Activated naive CD4-positive, alpha-beta T cell treated with anti-CD3 and anti-CD28 coated beads, Interleukin-2, amount 50 U/mL, for 72 hours (primary cell): ENCODE measurements at regions not wholly inside any gene's neighbourhood (a gene's known extent, or its start where the extent isn't known, plus 50 kb on each side); places are given as distances from the start of the nearest gene placed in this dataset.
"Not testable (repeated sequence)": the region's sequence is repeated elsewhere in the genome, so short reads cannot be mapped to it uniquely, and the experiment has no call there.

Experiments
- ATAC-seq, 2 donors: fragments of 150-1000 bp; cut with Tn5 transposase; 2 replicates each; pipeline ENCODE4 v1.10.0; 2021; ENCODE audit warnings: mild to moderate bottlenecking in 2 of 2, moderate library complexity in 2 of 2
- DNase-seq, 2 donors: peaks; one replicate each; pipeline ENCODE4 v3.0.0; 2021 to 2022; ENCODE audit warnings: low spot score in 2 of 2
- H3K27ac Mint-ChIP-seq, 2 donors: one replicate each; pipeline ENCODE4 v1.8.0; 2022; ENCODE audit warnings: mild to moderate bottlenecking in 2 of 2, mixed read lengths in 2 of 2
- H3K36me3 Mint-ChIP-seq, 2 donors: one replicate each; pipeline ENCODE4 v1.8.0; 2022; ENCODE audit warnings: mixed read lengths in 2 of 2
- H3K9me3 Mint-ChIP-seq, 2 donors: one replicate each; pipeline ENCODE4 v1.8.0; 2022; ENCODE audit warnings: mixed read lengths in 2 of 2

DNA sequence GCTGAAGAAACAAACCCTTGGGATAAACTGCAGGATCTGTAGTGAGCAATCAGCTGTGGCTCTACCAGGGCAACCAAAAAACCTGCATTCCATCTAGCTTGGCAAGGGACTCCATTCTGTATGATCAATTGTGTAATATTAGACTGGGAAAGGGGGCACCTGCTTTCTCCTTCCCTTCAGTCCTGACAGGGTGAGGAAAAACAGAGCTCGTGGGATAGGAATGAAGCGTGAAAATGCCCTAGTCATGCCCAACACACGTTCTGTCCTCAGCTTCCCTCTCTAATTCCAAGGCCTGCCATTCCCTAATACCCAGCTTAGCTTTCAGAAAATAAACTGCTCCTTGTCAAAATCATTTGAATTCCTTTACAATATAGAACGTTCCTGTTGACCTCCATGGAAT is 442.3 kb downstream of the PLPP3 start:
- no peaks in the 10 kb centered on the region for H3K9me3 Mint-ChIP-seq

GRCh38 chr1:56135864-56136147 is 443.6 kb downstream of the PLPP3 start:
- Mint-ChIP-seq H3K27ac (no peak overlapping the region), H3K36me3 (no peaks in the 10 kb centered on the region), H3K9me3 (no peaks in the 10 kb centered on the region)
- DNase-seq, result no peak
- ATAC-seq, result no peak

More for the DNA sequence above, 442.3 kb downstream of the PLPP3 start:
- no peak for ATAC-seq
- H3K27ac Mint-ChIP-seq, result no peak overlapping the region
- H3K36me3 Mint-ChIP-seq, result no peaks in the 10 kb centered on the region
- no peak for DNase-seq

DNA sequence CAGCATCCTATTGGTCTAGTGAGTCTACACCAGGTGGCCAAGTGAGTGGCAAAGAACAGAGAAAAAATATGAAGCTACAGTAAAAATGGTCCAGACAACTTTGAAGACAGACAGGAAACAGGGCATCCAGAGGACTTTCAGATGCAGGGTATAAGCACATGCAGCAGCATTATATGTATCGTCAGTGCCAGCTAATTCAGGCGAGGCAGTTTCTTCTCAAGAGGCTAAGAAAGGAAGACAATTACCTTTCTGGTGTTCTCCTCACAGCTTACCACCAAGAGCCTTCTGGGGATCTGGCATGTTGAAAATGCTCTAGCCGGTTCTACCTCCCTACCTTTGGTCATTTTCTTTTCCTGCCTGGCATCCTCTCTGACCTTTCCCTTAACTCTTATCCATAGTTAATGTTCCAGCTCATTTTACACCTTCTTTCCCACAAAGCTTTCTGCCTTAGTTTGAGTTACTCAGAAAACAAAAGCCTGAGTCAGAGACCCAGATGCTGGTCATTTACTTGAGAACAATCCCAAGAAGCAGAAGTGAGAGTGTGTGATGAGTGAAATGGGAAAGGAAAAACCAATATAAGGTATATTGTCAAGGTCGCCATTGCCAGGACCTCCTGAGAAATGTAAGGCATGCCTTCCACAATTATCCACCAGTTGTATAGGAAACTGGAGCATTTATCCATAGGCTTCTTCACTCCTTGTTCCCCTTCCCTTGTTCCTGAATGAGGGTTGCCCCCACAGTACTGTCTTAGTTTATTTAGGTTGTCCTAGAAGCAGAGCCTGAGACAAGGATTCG is 444.1 kb downstream of the PLPP3 start:
- H3K9me3 Mint-ChIP-seq, result no peaks in the 10 kb centered on the region
- no peak overlapping the region for H3K27ac Mint-ChIP-seq
- no peak for ATAC-seq
- DNase-seq, result no peak
- H3K36me3 Mint-ChIP-seq, result no peaks in the 10 kb centered on the region

GRCh38 chr1:56133522-56134472 is 445.6 kb downstream of the PLPP3 start:
- Mint-ChIP-seq H3K36me3 (no peaks in the 10 kb centered on the region), H3K27ac (no peak overlapping the region)
- ATAC-seq, result no peak

DNA sequence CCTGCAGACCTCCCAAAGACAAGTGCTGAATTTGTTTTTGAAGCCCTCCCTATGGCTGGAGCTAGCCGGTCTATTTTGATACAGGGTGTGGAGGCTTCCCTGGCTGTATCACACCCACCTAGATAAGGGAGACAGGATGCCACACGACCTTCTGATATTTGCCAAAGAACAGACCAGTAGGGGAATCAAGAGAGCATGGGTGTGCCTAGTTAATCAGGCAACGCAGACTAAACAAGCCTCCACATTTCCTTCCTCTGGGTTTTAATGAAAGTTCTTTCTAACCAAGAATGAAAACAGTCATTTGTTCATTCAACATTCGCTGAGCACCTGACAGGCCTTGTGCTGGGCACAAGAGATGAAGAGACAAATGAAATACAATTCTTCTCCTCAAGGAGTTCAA is 446.8 kb downstream of the PLPP3 start:
- Mint-ChIP-seq H3K36me3 (no peaks in the 10 kb centered on the region), H3K27ac (no peak overlapping the region), H3K9me3 (peaks cover 3 to 4% of the 10 kb centered on the region in 2 donors)
- ATAC-seq, result no peak
- DNase-seq, result no peak

More at GRCh38 chr1:56133522-56134472, 445.6 kb downstream of the PLPP3 start:
- no peak for DNase-seq
- peaks cover 3 to 4% of the 10 kb centered on the region in 2 donors for H3K9me3 Mint-ChIP-seq

GRCh38 chr1:56129837-56130236 is 449.5 kb downstream of the PLPP3 start:
- ATAC-seq (no peak), DNase-seq (no peak)
- Mint-ChIP-seq H3K27ac (no peak overlapping the region), H3K9me3 (peaks cover 9% of the 10 kb centered on the region in 2 donors), H3K36me3 (no peaks in the 10 kb centered on the region)

DNA sequence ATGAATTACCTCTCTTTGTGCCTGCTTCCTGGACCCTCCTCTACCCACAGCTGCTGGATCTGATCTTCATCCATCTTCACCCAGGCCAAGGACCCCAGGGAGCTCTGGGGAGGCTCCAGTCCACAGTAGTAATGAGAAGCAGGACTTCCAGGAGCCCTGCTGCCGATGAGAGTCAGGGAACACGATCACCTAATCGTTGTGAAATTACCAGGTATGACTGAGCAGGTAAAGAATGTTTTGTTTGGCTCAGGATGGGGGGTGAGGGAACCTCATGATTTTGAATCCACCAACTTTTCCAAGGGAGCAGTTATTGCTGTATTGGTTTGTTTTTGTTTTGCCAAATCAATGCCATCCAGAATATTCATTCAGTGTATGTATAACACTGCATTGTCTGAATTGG is 454.0 kb downstream of the PLPP3 start:
- no peak for DNase-seq
- Mint-ChIP-seq H3K36me3 (no peaks in the 10 kb centered on the region), H3K9me3 (peaks cover 13 to 21% of the 10 kb centered on the region in 2 donors), H3K27ac (no peak overlapping the region)
- ATAC-seq, result no peak

DNA sequence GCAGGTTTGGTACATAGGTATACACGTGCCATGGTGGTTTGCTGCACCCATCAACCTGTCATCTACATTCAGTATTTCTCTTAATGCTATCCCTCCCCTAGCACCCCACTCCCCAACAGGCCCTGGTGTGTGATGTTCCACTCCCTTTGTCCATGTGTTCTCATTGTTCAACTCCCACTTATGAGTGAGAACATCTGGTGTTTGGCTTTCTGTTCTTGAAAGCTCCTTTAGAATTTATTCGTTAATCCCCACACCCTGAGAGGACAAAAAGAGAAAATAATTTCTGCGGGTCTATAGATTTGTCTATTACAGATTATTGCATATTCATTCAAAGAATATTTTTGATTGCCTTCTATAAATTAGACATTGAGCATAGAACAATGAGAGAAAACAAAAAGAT is 455.5 kb downstream of the PLPP3 start:
- no peaks in the 10 kb centered on the region for H3K36me3 Mint-ChIP-seq

GRCh38 chr1:56123421-56123820 is 455.9 kb downstream of the PLPP3 start:
- peaks cover 10 to 18% of the 10 kb centered on the region in 2 donors for H3K9me3 Mint-ChIP-seq
- no peaks in the 10 kb centered on the region for H3K36me3 Mint-ChIP-seq
- no peak for DNase-seq
- ATAC-seq, result no peak
- H3K27ac Mint-ChIP-seq, result no peak overlapping the region

More for the DNA sequence above, 455.5 kb downstream of the PLPP3 start:
- H3K9me3 Mint-ChIP-seq, result peaks cover 10 to 18% of the 10 kb centered on the region in 2 donors
- ATAC-seq (no peak), DNase-seq (no peak)
- H3K27ac Mint-ChIP-seq, result no peak overlapping the region

DNA sequence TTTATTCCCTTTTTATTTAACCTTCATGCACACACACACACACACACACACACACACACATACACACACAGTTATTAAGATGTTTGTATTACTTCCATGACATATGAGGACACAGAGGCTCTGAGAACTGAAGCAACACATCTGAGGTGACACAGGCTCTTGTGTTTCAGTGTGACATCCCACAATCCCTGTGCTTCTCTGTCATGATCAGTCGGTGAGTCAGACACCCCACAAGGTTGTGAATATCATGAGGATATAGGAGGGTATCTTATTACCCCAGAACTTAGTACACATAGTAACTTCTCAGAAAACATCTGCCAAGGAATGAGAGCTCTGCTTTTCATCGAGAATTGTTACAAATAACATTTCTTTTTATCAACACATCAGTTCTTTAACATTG is 459.3 kb downstream of the PLPP3 start:
- H3K9me3 Mint-ChIP-seq, result peaks cover 16 to 26% of the 10 kb centered on the region in 2 donors
- H3K27ac Mint-ChIP-seq, result no peak overlapping the region
- H3K36me3 Mint-ChIP-seq, result peaks cover 0 to 6% of the 10 kb centered on the region in 2 donors
- no peak for DNase-seq
- no peak for ATAC-seq

- H3K9me3 Mint-ChIP-seq, result peaks cover 16 to 26% of the 10 kb centered on the region in 2 donors
- ATAC-seq, result not testable (repeated sequence)
Measured at GRCh38 chr1:56118676-56119075, 460.7 kb downstream of the PLPP3 start.

GRCh38 chr1:56115701-56116100 is 463.7 kb downstream of the PLPP3 start:
- Mint-ChIP-seq H3K36me3 (peaks cover 0 to 6% of the 10 kb centered on the region in 2 donors), H3K27ac (no peak overlapping the region), H3K9me3 (peaks cover 12 to 15% of the 10 kb centered on the region in 2 donors)
- ATAC-seq (no peak), DNase-seq (no peak)

More at GRCh38 chr1:56118676-56119075, 460.7 kb downstream of the PLPP3 start:
- not testable (repeated sequence) for H3K36me3 Mint-ChIP-seq, DNase-seq, H3K27ac Mint-ChIP-seq

- Mint-ChIP-seq H3K9me3 (peaks cover 12 to 18% of the 10 kb centered on the region in 2 donors), H3K27ac (no peak overlapping the region), H3K36me3 (peaks cover 0 to 6% of the 10 kb centered on the region in 2 donors)
- DNase-seq (no peak), ATAC-seq (no peak)
Measured at GRCh38 chr1:56113679-56114078, 465.7 kb downstream of the PLPP3 start.

DNA sequence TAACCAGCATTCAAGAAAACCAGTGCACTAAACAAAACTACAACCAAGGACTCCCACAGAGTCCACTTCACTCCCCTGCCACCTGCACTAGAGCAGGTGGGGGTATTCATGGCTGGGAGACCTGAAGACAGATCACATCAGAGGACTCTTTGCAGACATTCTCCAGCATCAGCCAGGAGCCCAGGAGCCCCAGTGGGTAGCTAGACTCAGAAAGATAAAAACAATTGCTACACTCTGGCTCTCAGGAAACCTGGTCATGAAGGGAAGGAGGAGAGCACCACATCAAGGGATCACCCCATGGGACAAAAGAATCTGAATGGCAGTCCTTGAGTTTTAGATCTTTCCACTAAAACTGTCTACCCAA is 472.1 kb downstream of the PLPP3 start:
- DNase-seq (no peak), ATAC-seq (no peak)
- Mint-ChIP-seq H3K36me3 (peaks cover 0 to 13% of the 10 kb centered on the region in 2 donors), H3K9me3 (peaks cover 25 to 29% of the 10 kb centered on the region in 2 donors), H3K27ac (no peak overlapping the region)

DNA sequence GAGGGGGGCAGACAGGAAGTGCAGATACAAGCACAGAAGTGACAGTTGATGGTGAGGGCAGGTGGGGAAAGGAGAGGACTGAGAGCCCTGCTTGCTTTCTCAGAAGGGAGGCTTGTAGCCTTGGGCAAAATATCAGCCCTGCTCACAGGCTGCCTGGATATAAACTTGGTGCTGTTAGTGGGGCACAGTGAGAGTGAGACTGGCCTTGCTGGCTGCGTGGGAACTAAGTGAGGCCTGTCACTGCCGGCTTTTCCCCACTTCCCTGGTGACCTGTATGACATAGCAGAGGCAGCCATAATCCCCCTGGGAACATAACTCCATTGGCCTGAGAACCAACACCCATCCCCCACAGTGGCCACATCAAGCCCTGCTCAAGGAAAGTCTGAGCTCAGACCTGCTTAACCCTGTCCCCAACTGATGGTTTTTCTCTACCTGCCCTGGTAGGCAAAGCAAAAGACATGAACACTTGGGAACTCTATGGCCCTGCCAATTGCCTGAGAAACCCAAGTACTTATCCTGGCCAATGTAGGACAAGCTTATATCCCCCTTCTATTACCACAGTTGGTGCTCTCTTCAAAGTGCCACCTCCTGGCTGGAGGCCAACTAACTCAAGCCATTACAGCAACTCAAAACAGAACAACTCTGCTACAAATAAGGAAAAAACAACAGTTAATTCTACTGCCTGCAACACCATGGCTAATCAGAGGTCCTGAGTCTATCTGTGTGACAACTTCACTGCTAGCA is 472.7 kb downstream of the PLPP3 start:
- H3K27ac Mint-ChIP-seq, result no peak overlapping the region
- peaks cover 0 to 13% of the 10 kb centered on the region in 2 donors for H3K36me3 Mint-ChIP-seq
- H3K9me3 Mint-ChIP-seq, result peaks cover 25 to 29% of the 10 kb centered on the region in 2 donors
- ATAC-seq (no peak), DNase-seq (no peak)

- Mint-ChIP-seq H3K36me3 (peaks cover 0 to 13% of the 10 kb centered on the region in 2 donors), H3K27ac (no peak overlapping the region), H3K9me3 (peaks cover 25 to 28% of the 10 kb centered on the region in 2 donors)
- no peak for ATAC-seq
- no peak for DNase-seq
Measured at GRCh38 chr1:56105397-56105796, 474.0 kb downstream of the PLPP3 start.
